ENCODE measurements at regions not wholly inside any gene's neighbourhood (a gene's known extent, or its start where the extent isn't known, plus 50 kb on each side); places are given as distances from the start of the nearest gene placed in this dataset.

GRCh38 chr12:88339254-88339949 lies 197.3 kb downstream of the TMTC3 start:
- DNase-seq, result no peak

GRCh38 chr12:88339966-88340365 lies 197.9 kb downstream of the TMTC3 start:
- peaks cover 4% of the 10 kb centered on the region for H3K27me3 ChIP-seq (ENCODE audit: insufficient read depth, low read depth, severe bottlenecking)
- no peaks in the 10 kb centered on the region for H3K9me3 ChIP-seq (ENCODE audit: severe bottlenecking)
- no peak overlapping the region for H3K27ac ChIP-seq
- H3K4me3 ChIP-seq (ENCODE audit: low read depth, low read length), result no peak overlapping the region
- DNase-seq, result no peak
- H3K36me3 ChIP-seq, result no peaks in the 10 kb centered on the region
- TF ChIP-seq, protein P1, sequence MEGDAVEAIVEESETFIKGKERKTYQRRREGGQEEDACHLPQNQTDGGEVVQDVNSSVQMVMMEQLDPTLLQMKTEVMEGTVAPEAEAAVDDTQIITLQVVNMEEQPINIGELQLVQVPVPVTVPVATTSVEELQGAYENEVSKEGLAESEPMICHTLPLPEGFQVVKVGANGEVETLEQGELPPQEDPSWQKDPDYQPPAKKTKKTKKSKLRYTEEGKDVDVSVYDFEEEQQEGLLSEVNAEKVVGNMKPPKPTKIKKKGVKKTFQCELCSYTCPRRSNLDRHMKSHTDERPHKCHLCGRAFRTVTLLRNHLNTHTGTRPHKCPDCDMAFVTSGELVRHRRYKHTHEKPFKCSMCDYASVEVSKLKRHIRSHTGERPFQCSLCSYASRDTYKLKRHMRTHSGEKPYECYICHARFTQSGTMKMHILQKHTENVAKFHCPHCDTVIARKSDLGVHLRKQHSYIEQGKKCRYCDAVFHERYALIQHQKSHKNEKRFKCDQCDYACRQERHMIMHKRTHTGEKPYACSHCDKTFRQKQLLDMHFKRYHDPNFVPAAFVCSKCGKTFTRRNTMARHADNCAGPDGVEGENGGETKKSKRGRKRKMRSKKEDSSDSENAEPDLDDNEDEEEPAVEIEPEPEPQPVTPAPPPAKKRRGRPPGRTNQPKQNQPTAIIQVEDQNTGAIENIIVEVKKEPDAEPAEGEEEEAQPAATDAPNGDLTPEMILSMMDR (IDR thresholded peaks at IDR 0.05; ENCODE audit: low read depth, low read length), result no peak

More at GRCh38 chr12:88339254-88339949, 197.3 kb downstream of the TMTC3 start:
- no peak overlapping the region for H3K27ac ChIP-seq
- TF ChIP-seq, protein P1 (IDR thresholded peaks at IDR 0.05; ENCODE audit: low read depth, low read length), result no peak
- H3K27me3 ChIP-seq (ENCODE audit: insufficient read depth, low read depth, severe bottlenecking), result peaks cover 5% of the 10 kb centered on the region
- H3K36me3 ChIP-seq, result no peaks in the 10 kb centered on the region
- no peaks in the 10 kb centered on the region for H3K9me3 ChIP-seq (ENCODE audit: severe bottlenecking)
- no peak overlapping the region for H3K4me3 ChIP-seq (ENCODE audit: low read depth, low read length)

GRCh38 chr12:88342251-88342806 lies 200.2 kb downstream of the TMTC3 start:
- Histone ChIP-seq H3K27ac (no peak overlapping the region), H3K27me3 (ENCODE audit: insufficient read depth, low read depth, severe bottlenecking) (peaks cover 4% of the 10 kb centered on the region), H3K9me3 (ENCODE audit: severe bottlenecking) (no peaks in the 10 kb centered on the region), H3K4me3 (ENCODE audit: low read depth, low read length) (no peak overlapping the region), H3K36me3 (no peaks in the 10 kb centered on the region)
- no peak for DNase-seq
- TF ChIP-seq, protein P1 (IDR thresholded peaks at IDR 0.05; ENCODE audit: low read depth, low read length), result no peak

GRCh38 chr12:88351146-88351545 lies 209.0 kb downstream of the TMTC3 start:
- peaks cover 2% of the 10 kb centered on the region for H3K9me3 ChIP-seq (ENCODE audit: severe bottlenecking)
- H3K36me3 ChIP-seq, result no peaks in the 10 kb centered on the region
- DNase-seq, result no peak
- H3K27ac ChIP-seq, result no peak overlapping the region
- no peak overlapping the region for H3K4me3 ChIP-seq (ENCODE audit: low read depth, low read length)
- H3K27me3 ChIP-seq (ENCODE audit: insufficient read depth, low read depth, severe bottlenecking), result no peaks in the 10 kb centered on the region
- TF ChIP-seq, protein P1 (IDR thresholded peaks at IDR 0.05; ENCODE audit: low read depth, low read length), result no peak

- H3K27ac ChIP-seq, result no peak overlapping the region
- H3K36me3 ChIP-seq, result no peaks in the 10 kb centered on the region
These were observed 212.6 kb downstream of the TMTC3 start for GRCh38 chr12:88354691-88355090.

More at GRCh38 chr12:88354691-88355090, 212.6 kb downstream of the TMTC3 start:
- Histone ChIP-seq H3K27me3 (ENCODE audit: insufficient read depth, low read depth, severe bottlenecking) (no peaks in the 10 kb centered on the region), H3K9me3 (ENCODE audit: severe bottlenecking) (no peaks in the 10 kb centered on the region), H3K4me3 (ENCODE audit: low read depth, low read length) (no peak overlapping the region)
- DNase-seq, result no peak
- TF ChIP-seq, protein P1 (IDR thresholded peaks at IDR 0.05; ENCODE audit: low read depth, low read length), result no peak
